B cell (primary cell): ENCODE measurements at regions not wholly inside any gene's neighbourhood (a gene's known extent, or its start where the extent isn't known, plus 50 kb on each side); places are given as distances from the start of the nearest gene placed in this dataset.

Experiments
- ATAC-seq: fragments of 200-7000 bp; cut with Tn5 transposase; one replicate; pipeline ENCODE4 v1.10.0; 2021; ENCODE audit warnings: low read depth, mild to moderate bottlenecking, moderate number of reproducible peaks, moderate library complexity
- CTCF ChIA-PET: fragments of 350-600 bp; sonication (Branson Sonifier 250); formaldehyde crosslinking; loops from one replicate; lab custom pipeline; 2021; ENCODE audit warnings: antibody characterized with exemption, inconsistent platforms; lab: Charles Lee
- POLR2A ChIA-PET: fragments of 350-600 bp; sonication (Branson Sonifier 250); formaldehyde crosslinking; loops from one replicate; lab custom pipeline; 2021; ENCODE audit warnings: antibody characterized with exemption; lab: Charles Lee
- DNase-seq: peaks from one replicate; pipeline ENCODE4 v3.0.0; 2013
- H2AFZ ChIP-seq: 2 replicates; pipeline ENCODE4 v1.6.1; 2012; ENCODE audit warnings: mild to moderate bottlenecking, low read depth, low read length; ENCODE audit not compliant: insufficient read depth, poor library complexity, severe bottlenecking
- H3K27ac ChIP-seq, 2 donors: 1 replicate in 1 of 2; 2 replicates in 1 of 2; pipeline ENCODE4 v1.5.1; 2012 to 2013; ENCODE audit warnings: low read length in 2 of 2, mild to moderate bottlenecking in 2 of 2, moderate library complexity in 1 of 2
- H3K27me3 ChIP-seq, 4 experiments: fragments of 200-600 bp in 1 of 4; sonication (generic) in 1 of 4; replicated peaks in 1 of 4; 1 replicate in 2 of 4; 2 replicates in 2 of 4; pipeline versions ENCODE4 v1.6.1 to v1.7.0; 2013 to 2016; ENCODE audit warnings: low read length in 3 of 4, mild to moderate bottlenecking in 2 of 4, mixed read lengths in 1 of 4, moderate library complexity in 1 of 4; ENCODE audit not compliant: insufficient read depth in 4 of 4, control insufficient read depth in 3 of 4; ENCODE audit errors: control extremely low read depth in 1 of 4
- H3K36me3 ChIP-seq, 2 experiments: replicated peaks in 1 of 2; 1 replicate in 1 of 2; 2 replicates in 1 of 2; pipeline versions ENCODE4 v1.6.1 to v1.7.1; 2013; ENCODE audit warnings: low read length in 1 of 2; ENCODE audit not compliant: insufficient read depth in 2 of 2, control insufficient read depth in 1 of 2; ENCODE audit errors: control extremely low read depth in 1 of 2, extremely low read depth in 1 of 2
- H3K4me1 ChIP-seq, 2 donors: fragments of 200-600 bp in 1 of 2; sonication (generic) in 1 of 2; 1 replicate in 1 of 2; 2 replicates in 1 of 2; pipeline versions ENCODE4 v1.5.1 to v1.6.1; 2013 to 2017; ENCODE audit warnings: low read length in 2 of 2; ENCODE audit not compliant: control insufficient read depth in 2 of 2, insufficient read depth in 2 of 2
- H3K4me2 ChIP-seq: replicated peaks from 2 replicates; pipeline ENCODE3; 2012; ENCODE audit warnings: mild to moderate bottlenecking, low read depth, low read length; ENCODE audit not compliant: poor library complexity, severe bottlenecking
- H3K4me3 ChIP-seq, 5 experiments: fragments of 200-600 bp in 1 of 5; sonication (generic) in 1 of 5; 1 replicate in 3 of 5; 2 replicates in 2 of 5; pipeline versions ENCODE4 v1.5.1 to v1.7.0; 2011 to 2016; ENCODE audit warnings: low read length in 4 of 5, mild to moderate bottlenecking in 4 of 5, low read depth in 2 of 5, control low read depth in 1 of 5, moderate library complexity in 1 of 5; ENCODE audit not compliant: insufficient read depth in 1 of 5; ENCODE audit errors: control extremely low read depth in 1 of 5, extremely low read depth in 1 of 5
- H3K79me2 ChIP-seq: fragments of 200-600 bp; sonication (generic); one replicate; pipeline ENCODE4 v1.6.0; 2016; ENCODE audit warnings: low read length; ENCODE audit not compliant: control insufficient read depth, insufficient read depth
- H3K9ac ChIP-seq: fragments of 200-600 bp; sonication (generic); 2 replicates; pipeline ENCODE4 v1.6.1; 2017; ENCODE audit warnings: mild to moderate bottlenecking, low read length, moderate library complexity
- H3K9me3 ChIP-seq, 3 donors: one replicate each; pipeline versions ENCODE4 v1.6.1 to v1.7.1; 2013; ENCODE audit warnings: low read length in 2 of 3; ENCODE audit not compliant: control insufficient read depth in 2 of 3, insufficient read depth in 1 of 3; ENCODE audit errors: control extremely low read depth in 1 of 3
- H4K20me1 ChIP-seq: 2 replicates; pipeline ENCODE4 v1.6.0; 2012; ENCODE audit warnings: mild to moderate bottlenecking, low read length; ENCODE audit not compliant: insufficient read depth, control insufficient read depth, poor library complexity, severe bottlenecking
- H3K27ac Mint-ChIP-seq: one replicate; pipeline ENCODE4 v1.8.0; 2021; ENCODE audit warnings: mixed read lengths
- H3K27me3 Mint-ChIP-seq: one replicate; pipeline ENCODE4 v1.8.0; 2021; ENCODE audit warnings: mixed read lengths
- H3K4me1 Mint-ChIP-seq: one replicate; pipeline ENCODE4 v1.8.0; 2021; ENCODE audit warnings: mixed read lengths
- H3K4me3 Mint-ChIP-seq: one replicate; pipeline ENCODE4 v1.8.0; 2021; ENCODE audit warnings: mixed read lengths
- H3K9me3 Mint-ChIP-seq: one replicate; pipeline ENCODE4 v1.8.0; 2022; ENCODE audit warnings: mixed read lengths; ENCODE audit not compliant: insufficient read depth
- CTCF ChIP-seq: fragments of 200-600 bp; IDR thresholded peaks from one replicate; pipeline ENCODE4 v1.8.0; 2022; ENCODE audit warnings: antibody characterized with exemption, mild to moderate bottlenecking
- EZH2 ChIP-seq: IDR thresholded peaks from 2 replicates; pipeline ENCODE4 v1.6.1; 2012; ENCODE audit warnings: borderline replicate concordance, low read depth, mild to moderate bottlenecking, moderate library complexity, low read length; ENCODE audit not compliant: insufficient read depth, poor library complexity, severe bottlenecking
- WGBS: methylation state at CpG from one replicate; pipeline ENCODE4 v1.1.5; 2013; ENCODE audit warnings: missing lambda C conversion rate; ENCODE audit not compliant: insufficient coverage; 5-methylcytosine and 5-hydroxymethylcytosine counted together
- intact Hi-C: fragments of 100-400 bp; cut with micrococcal nuclease; formaldehyde crosslinking; loops from one replicate; pipeline ENCODE4 v1.10.0; 2022

GRCh38 chr2:57461624-57462023 lies 585.0 kb upstream of the VRK2 start:
- DNase-seq (no peak), ATAC-seq (no peak)
- intact Hi-C loops = no loop called here
- Mint-ChIP-seq H3K4me1 (no peaks in the 10 kb centered on the region), H3K9me3 (no peaks in the 10 kb centered on the region), H3K27me3 (no peaks in the 10 kb centered on the region), H3K27ac (no peak overlapping the region), H3K4me3 (no peak overlapping the region)
- Histone ChIP-seq H4K20me1 (no peaks in the 10 kb centered on the region), H2AFZ (no peak overlapping the region), H3K27ac (no peak overlapping the region), H3K4me2 (no peak overlapping the region), H3K36me3 (no peaks in the 10 kb centered on the region), H3K9ac (no peak overlapping the region), H3K79me2 (no peaks in the 10 kb centered on the region), H3K4me1 (no peaks in the 10 kb centered on the region), H3K4me3 (no peak overlapping the region), H3K9me3 (peaks cover 0 to 2% (median 0%) of the 10 kb centered on the region in 3 donors), H3K27me3 (no peaks in the 10 kb centered on the region)
- TF ChIP-seq EZH2 (no peak), CTCF (no peak)
- 100% methylated on average over 1 of the region's 4 CpGs for WGBS
- POLR2A ChIA-PET = no interaction called here
- CTCF ChIA-PET = no interaction called here

- H3K27ac Mint-ChIP-seq = no peak overlapping the region
- CTCF ChIA-PET = no interaction called here
- H3K9me3 ChIP-seq = no peaks in the 10 kb centered on the region
Observed at GRCh38 chr2:57465067-57465466, 581.5 kb upstream of the VRK2 start.

More at GRCh38 chr2:57465067-57465466, 581.5 kb upstream of the VRK2 start:
- H3K4me1 Mint-ChIP-seq = no peaks in the 10 kb centered on the region
- H3K79me2 ChIP-seq = no peaks in the 10 kb centered on the region
- H3K4me3 ChIP-seq = no peak overlapping the region
- no peak overlapping the region for H3K4me2 ChIP-seq
- intact Hi-C loops = no loop called here
- ATAC-seq (no peak), DNase-seq (no peak)
- no peak for TF ChIP-seq CTCF
- TF ChIP-seq EZH2 = no peak
- WGBS = no CpG with 5 or more reads among the region's 6 CpGs
- no peak overlapping the region for H3K9ac ChIP-seq
- no peaks in the 10 kb centered on the region for H3K9me3 Mint-ChIP-seq
- no peaks in the 10 kb centered on the region for H3K4me1 ChIP-seq
- POLR2A ChIA-PET = no interaction called here
- no peaks in the 10 kb centered on the region for H3K27me3 ChIP-seq
- H2AFZ ChIP-seq = no peak overlapping the region
- no peaks in the 10 kb centered on the region for H3K36me3 ChIP-seq
- H4K20me1 ChIP-seq = no peaks in the 10 kb centered on the region
- no peak overlapping the region for H3K4me3 Mint-ChIP-seq
- no peak overlapping the region for H3K27ac ChIP-seq
- H3K27me3 Mint-ChIP-seq = no peaks in the 10 kb centered on the region
